ENCODE measurements at regions not wholly inside any gene's neighbourhood (a gene's known extent, or its start where the extent isn't known, plus 50 kb on each side); places are given as distances from the start of the nearest gene placed in this dataset.

- no peak for DNase-seq (ENCODE audit: low spot score in 2 of 2)
- Histone ChIP-seq H3K36me3 (no peaks in the 10 kb centered on the region), H3K4me1 (no peaks in the 10 kb centered on the region), H3K27ac (no peak overlapping the region), H3K4me3 (no peak overlapping the region), H3K27me3 (no peaks in the 10 kb centered on the region), H3K9me3 (no peaks in the 10 kb centered on the region)
- TF ChIP-seq POLR2A (IDR thresholded peaks at IDR 0.05) (no peak), CTCF (IDR thresholded peaks at IDR 0.05) (no peak), EP300 (IDR thresholded peaks at IDR 0.05) (no peak)
- WGBS, 2 donors, result 71 to 73% methylated on average over 6 of the region's 6 CpGs
Measured at GRCh38 chr2:220101980-220102379, 474.6 kb downstream of the SLC4A3 start.

GRCh38 chr2:220103596-220103995, 476.2 kb downstream of the SLC4A3 start:
- WGBS, 2 donors, result 80 to 81% methylated on average over 2 of the region's 2 CpGs
- H3K27me3 ChIP-seq, result no peaks in the 10 kb centered on the region
- no peaks in the 10 kb centered on the region for H3K9me3 ChIP-seq
- no peaks in the 10 kb centered on the region for H3K4me1 ChIP-seq
- TF ChIP-seq EP300 (IDR thresholded peaks at IDR 0.05) (no peak), CTCF (IDR thresholded peaks at IDR 0.05) (no peak), POLR2A (IDR thresholded peaks at IDR 0.05) (no peak)
- DNase-seq (ENCODE audit: low spot score in 2 of 2), result no peak
- H3K27ac ChIP-seq, result no peak overlapping the region
- H3K4me3 ChIP-seq, result no peak overlapping the region
- H3K36me3 ChIP-seq, result no peaks in the 10 kb centered on the region

- no peak for DNase-seq (ENCODE audit: low spot score in 2 of 2)
- no peaks in the 10 kb centered on the region for H3K9me3 ChIP-seq
- no peak overlapping the region for H3K4me3 ChIP-seq
- no peaks in the 10 kb centered on the region for H3K36me3 ChIP-seq
- no peaks in the 10 kb centered on the region for H3K27me3 ChIP-seq
- no peak for TF ChIP-seq POLR2A (IDR thresholded peaks at IDR 0.05)
- TF ChIP-seq EP300 (IDR thresholded peaks at IDR 0.05), result no peak
- TF ChIP-seq CTCF (IDR thresholded peaks at IDR 0.05), result no peak
- WGBS, 2 donors, result 22 to 48% methylated on average over 5 to 7 of the region's 7 CpGs
- H3K27ac ChIP-seq, result no peak overlapping the region
- H3K4me1 ChIP-seq, result no peaks in the 10 kb centered on the region
Measured at GRCh38 chr2:220104871-220105351, 477.5 kb downstream of the SLC4A3 start.

GRCh38 chr2:220106065-220106464, 478.6 kb downstream of the SLC4A3 start:
- WGBS, 2 donors, result 83 to 91% methylated on average over 2 of the region's 2 CpGs
- no peak overlapping the region for H3K4me3 ChIP-seq
- H3K4me1 ChIP-seq, result no peaks in the 10 kb centered on the region
- H3K36me3 ChIP-seq, result no peaks in the 10 kb centered on the region
- H3K27me3 ChIP-seq, result no peaks in the 10 kb centered on the region
- no peak overlapping the region for H3K27ac ChIP-seq
- no peaks in the 10 kb centered on the region for H3K9me3 ChIP-seq
- TF ChIP-seq POLR2A (IDR thresholded peaks at IDR 0.05) (no peak), EP300 (IDR thresholded peaks at IDR 0.05) (no peak), CTCF (IDR thresholded peaks at IDR 0.05) (no peak)
- DNase-seq (ENCODE audit: low spot score in 2 of 2), result no peak

GRCh38 chr2:220107380-220107791, 480.0 kb downstream of the SLC4A3 start:
- Histone ChIP-seq H3K27ac (no peak overlapping the region), H3K4me1 (no peaks in the 10 kb centered on the region), H3K4me3 (no peak overlapping the region), H3K27me3 (no peaks in the 10 kb centered on the region), H3K9me3 (no peaks in the 10 kb centered on the region), H3K36me3 (no peaks in the 10 kb centered on the region)
- no peak for DNase-seq (ENCODE audit: low spot score in 2 of 2)
- no peak for TF ChIP-seq POLR2A (IDR thresholded peaks at IDR 0.05)
- no peak for TF ChIP-seq CTCF (IDR thresholded peaks at IDR 0.05)
- no peak for TF ChIP-seq EP300 (IDR thresholded peaks at IDR 0.05)
- WGBS, 2 donors, result 94% methylated on average over 4 of the region's 4 CpGs
